Activated CD8-positive, alpha-beta memory T cell treated with anti-CD3 and anti-CD28 coated beads, Interleukin-2, amount 10 ng/mL, durations not matched to agents 7 days and 5 days (primary cell): ENCODE measurements at regions not wholly inside any gene's neighbourhood (a gene's known extent, or its start where the extent isn't known, plus 50 kb on each side); places are given as distances from the start of the nearest gene placed in this dataset.

Experiments
- ATAC-seq: fragments of 150-1000 bp; cut with Tn5 transposase; one replicate; pipeline ENCODE4 v1.10.0; 2021; ENCODE audit warnings: moderate library complexity
- CTCF ChIA-PET: fragments of 350-600 bp; sonication (Branson Sonifier 250); formaldehyde crosslinking; loops from one replicate; lab custom pipeline; 2021; ENCODE audit warnings: antibody characterized with exemption; lab: Charles Lee
- DNase-seq: peaks from one replicate; pipeline ENCODE4 v3.0.0-alpha.2; 2020
- H3K27ac Mint-ChIP-seq: one replicate; pipeline ENCODE4 v1.8.0; 2021; ENCODE audit warnings: mild to moderate bottlenecking, mixed read lengths
- H3K27me3 Mint-ChIP-seq: one replicate; pipeline ENCODE4 v1.8.0; 2021; ENCODE audit warnings: mixed read lengths
- H3K36me3 Mint-ChIP-seq: one replicate; pipeline ENCODE4 v1.8.0; 2021; ENCODE audit warnings: mild to moderate bottlenecking, mixed read lengths
- H3K4me1 Mint-ChIP-seq: one replicate; pipeline ENCODE4 v1.8.0; 2021; ENCODE audit warnings: mixed read lengths
- H3K4me3 Mint-ChIP-seq: one replicate; pipeline ENCODE4 v1.8.0; 2021; ENCODE audit warnings: mild to moderate bottlenecking, moderate library complexity, mixed read lengths
- H3K9me3 Mint-ChIP-seq: one replicate; pipeline ENCODE4 v1.8.0; 2022; ENCODE audit warnings: low read depth, mixed read lengths

DNA sequence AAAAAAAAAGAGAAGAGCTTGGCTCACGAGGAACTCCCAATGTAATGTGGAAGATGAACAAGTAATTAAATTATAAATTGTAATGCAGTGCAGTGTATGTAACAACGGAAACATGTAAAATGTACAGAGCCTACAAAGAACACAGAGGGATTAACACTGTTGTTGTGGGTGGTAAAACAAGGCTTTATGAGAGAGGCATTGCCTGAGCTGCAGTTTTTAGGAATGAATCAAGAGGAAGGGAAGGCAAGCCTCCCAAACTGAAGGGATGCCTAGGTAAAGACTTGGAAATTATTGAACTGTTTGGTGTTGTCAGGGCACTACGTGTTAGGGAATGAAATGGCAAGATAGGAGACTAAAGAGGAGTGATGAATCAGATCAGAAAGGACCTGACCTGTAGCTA lies 213.7 kb downstream of the HTR7 start:
- no peaks in the 10 kb centered on the region for H3K9me3 Mint-ChIP-seq
- H3K27ac Mint-ChIP-seq, result no peak overlapping the region
- ATAC-seq, result no peak
- CTCF ChIA-PET, result no interaction called here
- no peak for DNase-seq
- H3K27me3 Mint-ChIP-seq, result no peaks in the 10 kb centered on the region
- no peak overlapping the region for H3K4me3 Mint-ChIP-seq
- H3K36me3 Mint-ChIP-seq, result no peaks in the 10 kb centered on the region
- H3K4me1 Mint-ChIP-seq, result no peaks in the 10 kb centered on the region

DNA sequence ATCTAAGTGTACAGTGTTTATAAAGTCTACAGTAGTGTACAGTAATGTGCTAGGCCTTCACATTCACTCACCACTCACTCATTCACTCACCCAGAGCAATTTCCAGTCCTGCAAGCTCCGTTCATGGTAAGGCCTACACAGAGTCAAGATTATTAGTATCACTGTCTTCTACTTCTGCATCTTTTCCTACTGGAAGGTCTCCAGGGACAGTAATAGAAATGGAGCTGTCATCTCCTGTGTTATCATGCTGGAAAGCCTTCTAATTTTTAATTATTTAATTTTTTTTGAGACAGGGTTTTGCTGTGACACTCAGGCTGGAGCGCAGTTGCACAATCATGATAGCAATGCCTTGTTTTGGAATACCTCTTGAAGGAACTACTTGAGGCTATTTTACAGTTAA lies 207.0 kb downstream of the HTR7 start:
- H3K27ac Mint-ChIP-seq, result no peak overlapping the region
- H3K27me3 Mint-ChIP-seq, result no peaks in the 10 kb centered on the region
- no peaks in the 10 kb centered on the region for H3K36me3 Mint-ChIP-seq
- H3K4me3 Mint-ChIP-seq, result no peak overlapping the region
- H3K4me1 Mint-ChIP-seq, result no peaks in the 10 kb centered on the region
- DNase-seq (no peak), ATAC-seq (no peak)
- no peaks in the 10 kb centered on the region for H3K9me3 Mint-ChIP-seq
- CTCF ChIA-PET, result no interaction called here

DNA sequence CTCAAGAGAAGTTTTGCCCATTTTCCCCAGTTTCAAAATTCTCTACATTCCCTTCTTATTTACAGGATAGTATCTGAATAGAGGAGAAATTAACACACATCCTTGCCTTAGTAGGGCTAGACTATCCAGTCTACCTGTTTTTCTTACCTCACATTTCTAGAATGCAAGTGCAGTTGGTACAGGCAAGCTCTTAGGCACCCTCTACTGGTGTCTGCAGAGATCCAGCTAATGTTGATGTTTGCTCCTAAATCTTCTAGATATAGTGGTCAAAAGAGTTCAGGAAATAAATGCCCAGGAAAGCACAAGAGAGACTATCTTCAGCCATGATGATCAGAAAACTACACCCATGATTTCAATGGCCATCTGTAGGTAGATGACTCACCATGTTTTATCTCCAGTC lies 205.3 kb downstream of the HTR7 start:
- Mint-ChIP-seq H3K9me3 (no peaks in the 10 kb centered on the region), H3K27ac (no peak overlapping the region), H3K36me3 (no peaks in the 10 kb centered on the region), H3K4me3 (no peak overlapping the region), H3K27me3 (no peaks in the 10 kb centered on the region), H3K4me1 (no peaks in the 10 kb centered on the region)
- DNase-seq, result no peak
- CTCF ChIA-PET, result no interaction called here
- ATAC-seq, result no peak

DNA sequence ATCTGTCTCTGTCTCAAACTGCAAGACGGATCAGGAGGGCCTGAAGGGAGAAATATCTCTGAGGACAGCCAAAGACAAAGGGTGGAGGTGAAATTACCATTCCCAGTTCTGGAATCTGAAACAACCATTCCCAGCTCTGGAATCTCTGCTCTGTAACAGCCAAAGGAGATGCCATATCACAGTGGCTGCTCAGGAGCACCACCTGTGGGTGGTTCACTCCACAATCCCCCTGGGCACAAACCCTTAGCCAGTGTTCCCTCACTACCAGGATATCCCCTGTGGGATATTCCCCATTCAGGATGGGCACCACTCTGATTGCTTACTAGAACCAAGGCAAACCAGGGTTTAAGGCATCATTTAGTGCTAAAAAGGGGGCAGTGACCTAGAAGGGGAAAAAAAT lies 199.0 kb downstream of the HTR7 start:
- H3K27ac Mint-ChIP-seq, result no peak overlapping the region
- H3K4me3 Mint-ChIP-seq, result no peak overlapping the region
- H3K36me3 Mint-ChIP-seq, result no peaks in the 10 kb centered on the region
- CTCF ChIA-PET, result no interaction called here
- no peaks in the 10 kb centered on the region for H3K27me3 Mint-ChIP-seq
- ATAC-seq (no peak), DNase-seq (no peak)
- H3K9me3 Mint-ChIP-seq, result no peaks in the 10 kb centered on the region
- H3K4me1 Mint-ChIP-seq, result no peaks in the 10 kb centered on the region

DNA sequence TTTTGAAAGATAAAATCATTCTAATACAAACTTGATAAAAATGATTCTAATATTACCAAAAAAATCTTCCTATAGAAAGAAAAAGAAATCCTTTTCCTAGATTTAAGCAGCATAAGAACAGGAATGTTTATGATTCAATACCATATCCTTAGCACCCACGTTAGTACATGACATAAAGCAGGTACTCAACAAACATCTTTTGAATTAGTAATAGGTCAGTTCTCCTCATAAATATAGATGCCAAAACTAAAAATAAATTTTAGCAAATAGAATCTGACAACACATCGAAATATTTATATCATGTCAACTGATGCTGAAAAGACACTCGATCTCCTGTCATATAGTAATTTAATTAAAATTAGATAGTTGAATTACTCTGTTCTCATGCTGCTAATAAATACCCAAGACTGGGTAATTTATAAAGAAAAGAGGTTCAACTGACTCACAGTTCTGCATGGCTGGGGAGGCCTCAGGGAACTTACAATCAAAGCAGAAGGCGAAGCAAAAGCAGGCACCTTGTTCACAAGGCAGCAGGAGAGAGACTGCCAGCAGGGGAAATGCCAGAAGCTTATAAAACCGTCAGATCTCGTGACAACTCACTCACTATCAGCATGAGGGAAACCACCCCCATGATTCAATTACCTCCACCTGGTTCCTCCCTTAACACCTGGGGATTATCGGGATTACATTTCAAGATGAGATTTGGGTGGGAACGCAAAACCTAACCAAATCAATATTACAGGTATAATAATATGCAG lies 191.8 kb downstream of the HTR7 start:
- Mint-ChIP-seq H3K9me3 (no peaks in the 10 kb centered on the region), H3K36me3 (no peaks in the 10 kb centered on the region), H3K27ac (no peak overlapping the region), H3K4me1 (no peaks in the 10 kb centered on the region), H3K4me3 (no peak overlapping the region), H3K27me3 (no peaks in the 10 kb centered on the region)
- ATAC-seq (no peak), DNase-seq (no peak)
- CTCF ChIA-PET, result no interaction called here

DNA sequence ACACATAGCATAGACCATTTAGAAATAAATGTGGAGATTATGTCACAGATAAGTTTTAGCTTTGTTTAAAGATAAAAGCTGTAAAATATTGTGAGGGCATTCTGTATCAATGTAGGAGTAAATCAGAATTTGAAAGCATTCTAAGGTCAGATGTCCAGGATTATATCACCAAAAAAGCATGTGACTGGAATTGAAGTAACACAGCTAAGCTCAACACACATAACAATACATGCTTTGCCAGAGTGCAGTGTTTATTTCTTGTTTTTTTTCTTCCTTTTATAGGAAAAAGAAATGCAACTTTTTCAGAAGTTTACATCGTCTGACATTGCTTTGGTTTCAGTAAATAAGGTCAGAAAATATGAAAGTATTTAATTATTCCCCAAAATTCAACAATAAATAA lies 183.4 kb downstream of the HTR7 start:
- CTCF ChIA-PET, result no interaction called here
- ATAC-seq (no peak), DNase-seq (no peak)
- H3K9me3 Mint-ChIP-seq, result no peaks in the 10 kb centered on the region
- H3K4me1 Mint-ChIP-seq, result no peaks in the 10 kb centered on the region
- no peaks in the 10 kb centered on the region for H3K27me3 Mint-ChIP-seq
- H3K36me3 Mint-ChIP-seq, result no peaks in the 10 kb centered on the region
- H3K4me3 Mint-ChIP-seq, result no peak overlapping the region
- no peak overlapping the region for H3K27ac Mint-ChIP-seq

DNA sequence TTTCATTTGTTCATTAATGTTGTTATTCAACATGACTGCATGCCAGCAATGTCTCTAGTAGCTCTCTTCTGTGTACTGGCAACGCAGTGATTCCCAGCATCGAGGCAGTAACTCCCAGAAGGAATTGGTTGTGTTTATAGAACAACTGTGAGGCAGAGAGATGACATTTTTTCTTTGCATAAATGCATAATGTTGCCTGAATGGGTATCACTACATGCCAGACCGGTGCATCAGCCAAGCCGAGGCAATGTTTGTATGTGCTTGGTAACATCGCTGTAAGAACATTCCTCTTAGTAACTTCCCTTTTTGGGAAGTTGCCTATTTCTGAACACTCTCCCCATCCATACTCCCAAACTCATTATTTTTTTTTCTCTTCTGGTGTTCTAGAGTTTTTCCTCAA lies 182.9 kb downstream of the HTR7 start:
- ATAC-seq (no peak), DNase-seq (no peak)
- CTCF ChIA-PET, result no interaction called here
- no peak overlapping the region for H3K27ac Mint-ChIP-seq
- no peaks in the 10 kb centered on the region for H3K9me3 Mint-ChIP-seq
- no peak overlapping the region for H3K4me3 Mint-ChIP-seq
- no peaks in the 10 kb centered on the region for H3K4me1 Mint-ChIP-seq
- no peaks in the 10 kb centered on the region for H3K27me3 Mint-ChIP-seq
- no peaks in the 10 kb centered on the region for H3K36me3 Mint-ChIP-seq

DNA sequence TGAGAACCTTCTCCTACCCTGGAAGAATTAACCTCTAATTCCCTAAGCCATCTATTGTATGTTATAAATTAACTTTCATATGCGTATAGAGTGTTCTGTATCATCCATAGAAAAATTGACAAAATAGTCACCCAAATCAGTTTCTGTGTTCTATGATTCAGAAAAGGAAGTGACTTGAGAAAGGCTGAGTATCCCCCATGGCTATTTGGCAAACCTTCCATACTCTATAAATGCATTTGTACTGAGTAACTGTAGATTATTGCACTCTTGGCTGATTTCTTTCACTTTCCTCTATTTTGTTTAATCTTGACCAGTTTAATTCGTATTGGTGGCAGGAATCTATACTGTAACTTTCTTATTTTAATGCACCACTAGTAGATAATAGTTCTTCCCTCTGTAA lies 182.2 kb downstream of the HTR7 start:
- CTCF ChIA-PET, result no interaction called here
- H3K36me3 Mint-ChIP-seq, result no peaks in the 10 kb centered on the region
- DNase-seq (no peak), ATAC-seq (no peak)
- no peaks in the 10 kb centered on the region for H3K27me3 Mint-ChIP-seq
- H3K27ac Mint-ChIP-seq, result no peak overlapping the region
- H3K9me3 Mint-ChIP-seq, result no peaks in the 10 kb centered on the region
- H3K4me1 Mint-ChIP-seq, result no peaks in the 10 kb centered on the region
- no peak overlapping the region for H3K4me3 Mint-ChIP-seq
